DOHH2 (cell line): ENCODE measurements at regions not wholly inside any gene's neighbourhood (a gene's known extent, or its start where the extent isn't known, plus 50 kb on each side); places are given as distances from the start of the nearest gene placed in this dataset.

ENCODE experiments used
- H3F3A ChIP-seq: fragments of 200-600 bp; sonication (generic), shearing (Covaris generic); 2 replicates; pipeline ENCODE4 v1.6.0; 2016; ENCODE audit warnings: antibody characterized with exemption, mild to moderate bottlenecking; ENCODE audit not compliant: control insufficient read depth, insufficient read depth
- H3K27ac ChIP-seq: fragments of 200-600 bp; sonication (generic); 2 replicates; pipeline ENCODE4 v1.5.1; 2014; ENCODE audit warnings: low read depth, mild to moderate bottlenecking, low read length, moderate library complexity
- H3K27me3 ChIP-seq: fragments of 200-600 bp; sonication (generic); 2 replicates; pipeline ENCODE4 v1.6.1; 2014; ENCODE audit warnings: mild to moderate bottlenecking, low read length, mixed read lengths; ENCODE audit not compliant: control insufficient read depth
- H3K36me3 ChIP-seq: fragments of 200-600 bp; sonication (generic); 2 replicates; pipeline ENCODE4 v1.6.1; 2014; ENCODE audit warnings: mild to moderate bottlenecking, low read length, moderate library complexity, mixed read lengths; ENCODE audit not compliant: control insufficient read depth
- H3K4me1 ChIP-seq: fragments of 200-600 bp; sonication (generic); 2 replicates; pipeline ENCODE4 v1.6.1; 2014; ENCODE audit warnings: mild to moderate bottlenecking, low read length, mixed read lengths; ENCODE audit not compliant: control insufficient read depth
- H3K4me2 ChIP-seq: fragments of 200-600 bp; sonication (generic); 2 replicates; pipeline ENCODE4 v1.6.0; 2014; ENCODE audit warnings: mild to moderate bottlenecking, low read length, moderate library complexity
- H3K4me3 ChIP-seq: fragments of 200-600 bp; sonication (generic); 2 replicates; pipeline ENCODE4 v1.5.1; 2014; ENCODE audit warnings: mild to moderate bottlenecking, low read length, mixed read lengths
- H3K79me2 ChIP-seq: fragments of 200-600 bp; sonication (generic); 2 replicates; pipeline ENCODE4 v1.6.1; 2014; ENCODE audit warnings: mild to moderate bottlenecking, low read length, mixed read lengths; ENCODE audit not compliant: control insufficient read depth
- H3K9me2 ChIP-seq: fragments of 200-600 bp; sonication (generic); replicated peaks from 2 replicates; pipeline ENCODE4 v1.6.1; 2014; ENCODE audit warnings: mild to moderate bottlenecking, low read length, mixed read lengths; ENCODE audit not compliant: control insufficient read depth
- H3K9me3 ChIP-seq: fragments of 200-600 bp; sonication (generic); 2 replicates; pipeline ENCODE4 v1.6.1; 2014; ENCODE audit warnings: antibody characterized with exemption, low read length, mixed read lengths; ENCODE audit not compliant: control insufficient read depth, insufficient read depth
- H4K20me1 ChIP-seq: fragments of 200-600 bp; sonication (generic); 2 replicates; pipeline ENCODE4 v1.6.0; 2014; ENCODE audit warnings: low read depth, mild to moderate bottlenecking, antibody characterized with exemption, low read length, moderate library complexity; ENCODE audit not compliant: control insufficient read depth, insufficient read depth
- CTCF ChIP-seq: fragments of 200-600 bp; sonication (generic); IDR thresholded peaks from one replicate; pipeline ENCODE4 v1.5.1; 2014; ENCODE audit warnings: antibody characterized with exemption, mild to moderate bottlenecking, low read depth, low read length; ENCODE audit not compliant: poor library complexity, severe bottlenecking
- EZH2phosphoT487 ChIP-seq: fragments of 200-600 bp; sonication (generic); IDR thresholded peaks from 2 replicates; pipeline ENCODE4 v1.6.1; 2017; ENCODE audit warnings: borderline replicate concordance, mild to moderate bottlenecking, antibody characterized with exemption, low read length, moderate library complexity, mixed read lengths

GRCh38 chr14:101470266-101470665 lies 91.0 kb upstream of the DIO3 start:
- H3K27ac ChIP-seq = no peak overlapping the region
- no peak for TF ChIP-seq CTCF
- TF ChIP-seq EZH2phosphoT487 = no peak
- H3K9me2 ChIP-seq = no peaks in the 10 kb centered on the region
- H3K4me3 ChIP-seq = no peak overlapping the region
- no peaks in the 10 kb centered on the region for H3K27me3 ChIP-seq
- no peak overlapping the region for H3K4me2 ChIP-seq
- no peaks in the 10 kb centered on the region for H3F3A ChIP-seq
- no peaks in the 10 kb centered on the region for H3K36me3 ChIP-seq
- peaks cover 7% of the 10 kb centered on the region; the same call in 1 of the 2 replicates for H3K4me1 ChIP-seq
- no peaks in the 10 kb centered on the region for H3K79me2 ChIP-seq
- no peaks in the 10 kb centered on the region for H4K20me1 ChIP-seq
- H3K9me3 ChIP-seq = no peaks in the 10 kb centered on the region

- Histone ChIP-seq H3K9me3 (no peaks in the 10 kb centered on the region), H3K4me2 (no peak overlapping the region), H4K20me1 (no peaks in the 10 kb centered on the region), H3K4me1 (no peaks in the 10 kb centered on the region), H3K36me3 (no peaks in the 10 kb centered on the region), H3K4me3 (no peak overlapping the region), H3F3A (no peaks in the 10 kb centered on the region), H3K27ac (no peak overlapping the region), H3K27me3 (no peaks in the 10 kb centered on the region), H3K79me2 (no peaks in the 10 kb centered on the region), H3K9me2 (no peaks in the 10 kb centered on the region)
- no peak for TF ChIP-seq EZH2phosphoT487
- no peak for TF ChIP-seq CTCF
Measured at GRCh38 chr14:101471723-101472517, 89.4 kb upstream of the DIO3 start.

DNA sequence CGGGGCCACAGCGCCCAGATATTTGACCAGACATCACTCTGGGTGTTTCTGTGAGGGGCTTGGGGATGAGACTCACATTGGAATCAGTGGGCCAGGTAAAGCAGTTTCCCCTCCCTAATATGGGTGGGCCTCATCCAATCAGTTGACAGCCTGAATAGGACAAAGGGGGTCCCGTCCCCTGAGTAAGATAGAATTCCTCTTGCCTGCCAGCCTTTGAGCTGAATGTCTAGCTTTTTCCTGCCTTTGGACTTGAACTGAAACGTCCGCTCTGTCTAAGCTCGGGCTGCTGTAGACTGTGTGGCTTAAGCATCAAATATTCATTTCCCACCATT lies 88.8 kb upstream of the DIO3 start:
- no peaks in the 10 kb centered on the region for H3K36me3 ChIP-seq
- no peaks in the 10 kb centered on the region for H3K79me2 ChIP-seq
- H3K9me3 ChIP-seq = no peaks in the 10 kb centered on the region
- H3K27me3 ChIP-seq = no peaks in the 10 kb centered on the region
- H3K4me3 ChIP-seq = no peak overlapping the region
- H3K4me1 ChIP-seq = no peaks in the 10 kb centered on the region
- H3K4me2 ChIP-seq = no peak overlapping the region
- no peaks in the 10 kb centered on the region for H3F3A ChIP-seq
- no peaks in the 10 kb centered on the region for H4K20me1 ChIP-seq
- no peak overlapping the region for H3K27ac ChIP-seq
- no peak for TF ChIP-seq EZH2phosphoT487
- TF ChIP-seq CTCF = no peak
- no peaks in the 10 kb centered on the region for H3K9me2 ChIP-seq
